ENCODE measurements at regions not wholly inside any gene's neighbourhood (a gene's known extent, or its start where the extent isn't known, plus 50 kb on each side); places are given as distances from the start of the nearest gene placed in this dataset.

DNA sequence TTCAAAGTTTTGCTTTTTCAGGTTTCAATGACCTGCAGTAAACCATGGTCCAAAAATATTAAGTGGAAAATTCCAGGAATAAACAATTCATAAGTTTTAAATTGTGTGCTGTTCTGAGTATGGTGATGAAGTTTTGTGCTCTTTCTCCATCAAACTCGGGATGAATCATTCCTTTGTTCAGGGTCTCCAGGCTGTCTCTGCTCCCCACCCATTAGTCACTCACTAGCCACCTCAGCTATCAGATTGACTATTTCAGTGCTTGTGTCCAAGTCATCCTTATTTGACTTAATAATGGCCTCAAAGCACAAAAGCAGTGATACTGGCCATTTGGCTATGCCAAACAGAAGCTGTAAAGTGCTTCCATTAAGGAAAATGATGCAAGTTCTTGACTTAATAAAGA is 1140.4 kb downstream of the EFNB2 start:
- TF ChIP-seq, protein P1, sequence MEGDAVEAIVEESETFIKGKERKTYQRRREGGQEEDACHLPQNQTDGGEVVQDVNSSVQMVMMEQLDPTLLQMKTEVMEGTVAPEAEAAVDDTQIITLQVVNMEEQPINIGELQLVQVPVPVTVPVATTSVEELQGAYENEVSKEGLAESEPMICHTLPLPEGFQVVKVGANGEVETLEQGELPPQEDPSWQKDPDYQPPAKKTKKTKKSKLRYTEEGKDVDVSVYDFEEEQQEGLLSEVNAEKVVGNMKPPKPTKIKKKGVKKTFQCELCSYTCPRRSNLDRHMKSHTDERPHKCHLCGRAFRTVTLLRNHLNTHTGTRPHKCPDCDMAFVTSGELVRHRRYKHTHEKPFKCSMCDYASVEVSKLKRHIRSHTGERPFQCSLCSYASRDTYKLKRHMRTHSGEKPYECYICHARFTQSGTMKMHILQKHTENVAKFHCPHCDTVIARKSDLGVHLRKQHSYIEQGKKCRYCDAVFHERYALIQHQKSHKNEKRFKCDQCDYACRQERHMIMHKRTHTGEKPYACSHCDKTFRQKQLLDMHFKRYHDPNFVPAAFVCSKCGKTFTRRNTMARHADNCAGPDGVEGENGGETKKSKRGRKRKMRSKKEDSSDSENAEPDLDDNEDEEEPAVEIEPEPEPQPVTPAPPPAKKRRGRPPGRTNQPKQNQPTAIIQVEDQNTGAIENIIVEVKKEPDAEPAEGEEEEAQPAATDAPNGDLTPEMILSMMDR (conservative IDR thresholded peaks at IDR 0.05 in 1 of 2, IDR thresholded peaks at IDR 0.05 in 1 of 2; ENCODE audit: extremely low read depth in 1 of 2, insufficient read depth in 1 of 2, low read depth in 1 of 2, low read length in 2 of 2) = no peak
- TF ChIP-seq EZH2 (IDR thresholded peaks at IDR 0.05; ENCODE audit: borderline replicate concordance, low read length) = no peak

Data from mammary epithelial cell (primary cell).